WTC11 (cell line): ENCODE measurements at regions not wholly inside any gene's neighbourhood (a gene's known extent, or its start where the extent isn't known, plus 50 kb on each side); places are given as distances from the start of the nearest gene placed in this dataset.

ENCODE experiments used
- ESRRA ChIP-seq: sonication (generic); formaldehyde crosslinking; IDR thresholded peaks from 2 replicates; pipeline ENCODE4 v1.8.1; 2022; ENCODE audit warnings: mild to moderate bottlenecking, missing genetic modification reagents, borderline replicate concordance
- FOXJ3 ChIP-seq: sonication (generic); formaldehyde crosslinking; IDR thresholded peaks from 2 replicates; pipeline ENCODE4 v1.9.0; 2021; ENCODE audit warnings: missing genetic modification reagents, mild to moderate bottlenecking, borderline replicate concordance
- KAT7 ChIP-seq: sonication (generic); formaldehyde crosslinking; IDR thresholded peaks from 2 replicates; pipeline ENCODE4 v1.8.1; 2023; ENCODE audit warnings: missing genetic modification reagents, mild to moderate bottlenecking, borderline replicate concordance
- MYBL2 ChIP-seq: sonication (generic); formaldehyde crosslinking; IDR thresholded peaks from 2 replicates; pipeline ENCODE4 v1.8.1; 2023; ENCODE audit warnings: mild to moderate bottlenecking, moderate library complexity, missing genetic modification reagents
- NR2C2 ChIP-seq: sonication (generic); formaldehyde crosslinking; IDR thresholded peaks from 2 replicates; pipeline ENCODE4 v1.8.0; 2022; ENCODE audit warnings: mild to moderate bottlenecking, missing genetic modification reagents
- ZNF121 ChIP-seq: sonication (generic); formaldehyde crosslinking; IDR thresholded peaks from 2 replicates; pipeline ENCODE4 v1.8.0; 2023; ENCODE audit warnings: missing genetic modification reagents
- ZNF423 ChIP-seq: fragments of 250-450 bp; sonication (Bioruptor Pico); IDR thresholded peaks from 2 replicates; pipeline ENCODE4 v2.1.2; 2022; ENCODE audit warnings: mild to moderate bottlenecking, moderate library complexity
- TF ChIP-seq, protein P1 (sequence below): fragments of 200-600 bp; IDR thresholded peaks from 2 replicates; pipeline ENCODE4 v1.8.0; 2022; ENCODE audit warnings: antibody characterized with exemption
- TF ChIP-seq, protein P2 (sequence below): sonication (generic); formaldehyde crosslinking; IDR thresholded peaks from 2 replicates; pipeline ENCODE4 v1.8.1; 2022; ENCODE audit warnings: low read depth, missing genetic modification reagents, borderline replicate concordance
- TF ChIP-seq, protein P3 (sequence below): sonication (generic); formaldehyde crosslinking; IDR thresholded peaks from 2 replicates; pipeline ENCODE4 v1.8.0; 2022; ENCODE audit warnings: mild to moderate bottlenecking, missing genetic modification reagents
- TF ChIP-seq, protein P4 (sequence below): sonication (generic); formaldehyde crosslinking; IDR thresholded peaks from 2 replicates; pipeline ENCODE4 v1.8.0; 2023; ENCODE audit warnings: mild to moderate bottlenecking, missing genetic modification reagents
- TF ChIP-seq, protein P5 (sequence below): sonication (generic); formaldehyde crosslinking; IDR thresholded peaks from 2 replicates; pipeline ENCODE4 v1.8.1; 2023; ENCODE audit warnings: mild to moderate bottlenecking, moderate library complexity, missing genetic modification reagents

DNA sequence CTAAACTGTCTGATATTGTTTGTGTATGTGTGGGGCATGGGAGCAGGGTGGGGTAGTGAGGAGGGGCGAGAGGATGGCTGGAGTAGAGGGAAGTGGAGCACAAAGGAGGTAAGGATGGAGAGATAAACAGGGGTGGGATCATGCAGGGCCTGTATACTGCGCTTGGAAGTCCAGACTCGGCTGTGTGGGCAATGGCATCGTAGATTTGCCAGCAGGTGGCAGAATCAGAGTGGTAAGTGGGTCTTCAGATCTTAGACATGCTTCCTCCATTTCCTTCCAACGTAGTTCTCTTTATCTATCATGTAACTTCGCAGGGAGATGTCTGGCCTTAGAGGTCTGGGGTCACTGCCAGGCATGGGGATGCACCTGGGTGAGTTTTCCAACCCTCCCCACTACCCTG lies 155.5 kb downstream of the PDGFRA start:
- TF ChIP-seq, protein P1, sequence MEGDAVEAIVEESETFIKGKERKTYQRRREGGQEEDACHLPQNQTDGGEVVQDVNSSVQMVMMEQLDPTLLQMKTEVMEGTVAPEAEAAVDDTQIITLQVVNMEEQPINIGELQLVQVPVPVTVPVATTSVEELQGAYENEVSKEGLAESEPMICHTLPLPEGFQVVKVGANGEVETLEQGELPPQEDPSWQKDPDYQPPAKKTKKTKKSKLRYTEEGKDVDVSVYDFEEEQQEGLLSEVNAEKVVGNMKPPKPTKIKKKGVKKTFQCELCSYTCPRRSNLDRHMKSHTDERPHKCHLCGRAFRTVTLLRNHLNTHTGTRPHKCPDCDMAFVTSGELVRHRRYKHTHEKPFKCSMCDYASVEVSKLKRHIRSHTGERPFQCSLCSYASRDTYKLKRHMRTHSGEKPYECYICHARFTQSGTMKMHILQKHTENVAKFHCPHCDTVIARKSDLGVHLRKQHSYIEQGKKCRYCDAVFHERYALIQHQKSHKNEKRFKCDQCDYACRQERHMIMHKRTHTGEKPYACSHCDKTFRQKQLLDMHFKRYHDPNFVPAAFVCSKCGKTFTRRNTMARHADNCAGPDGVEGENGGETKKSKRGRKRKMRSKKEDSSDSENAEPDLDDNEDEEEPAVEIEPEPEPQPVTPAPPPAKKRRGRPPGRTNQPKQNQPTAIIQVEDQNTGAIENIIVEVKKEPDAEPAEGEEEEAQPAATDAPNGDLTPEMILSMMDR: no peak
- TF ChIP-seq KAT7 (CRISPR knock-in tag) (no peak), ESRRA (CRISPR knock-in tag) (no peak), ZNF423 (CRISPR knock-in tag) (no peak), ZNF121 (CRISPR knock-in tag) (no peak), FOXJ3 (no peak), NR2C2 (no peak), MYBL2 (CRISPR knock-in tag) (no peak)
- TF ChIP-seq, protein P2, sequence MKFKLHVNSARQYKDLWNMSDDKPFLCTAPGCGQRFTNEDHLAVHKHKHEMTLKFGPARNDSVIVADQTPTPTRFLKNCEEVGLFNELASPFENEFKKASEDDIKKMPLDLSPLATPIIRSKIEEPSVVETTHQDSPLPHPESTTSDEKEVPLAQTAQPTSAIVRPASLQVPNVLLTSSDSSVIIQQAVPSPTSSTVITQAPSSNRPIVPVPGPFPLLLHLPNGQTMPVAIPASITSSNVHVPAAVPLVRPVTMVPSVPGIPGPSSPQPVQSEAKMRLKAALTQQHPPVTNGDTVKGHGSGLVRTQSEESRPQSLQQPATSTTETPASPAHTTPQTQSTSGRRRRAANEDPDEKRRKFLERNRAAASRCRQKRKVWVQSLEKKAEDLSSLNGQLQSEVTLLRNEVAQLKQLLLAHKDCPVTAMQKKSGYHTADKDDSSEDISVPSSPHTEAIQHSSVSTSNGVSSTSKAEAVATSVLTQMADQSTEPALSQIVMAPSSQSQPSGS (CRISPR knock-in tag): no peak
- TF ChIP-seq, protein P3, sequence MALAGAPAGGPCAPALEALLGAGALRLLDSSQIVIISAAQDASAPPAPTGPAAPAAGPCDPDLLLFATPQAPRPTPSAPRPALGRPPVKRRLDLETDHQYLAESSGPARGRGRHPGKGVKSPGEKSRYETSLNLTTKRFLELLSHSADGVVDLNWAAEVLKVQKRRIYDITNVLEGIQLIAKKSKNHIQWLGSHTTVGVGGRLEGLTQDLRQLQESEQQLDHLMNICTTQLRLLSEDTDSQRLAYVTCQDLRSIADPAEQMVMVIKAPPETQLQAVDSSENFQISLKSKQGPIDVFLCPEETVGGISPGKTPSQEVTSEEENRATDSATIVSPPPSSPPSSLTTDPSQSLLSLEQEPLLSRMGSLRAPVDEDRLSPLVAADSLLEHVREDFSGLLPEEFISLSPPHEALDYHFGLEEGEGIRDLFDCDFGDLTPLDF (CRISPR knock-in tag): no peak
- TF ChIP-seq, protein P4, sequence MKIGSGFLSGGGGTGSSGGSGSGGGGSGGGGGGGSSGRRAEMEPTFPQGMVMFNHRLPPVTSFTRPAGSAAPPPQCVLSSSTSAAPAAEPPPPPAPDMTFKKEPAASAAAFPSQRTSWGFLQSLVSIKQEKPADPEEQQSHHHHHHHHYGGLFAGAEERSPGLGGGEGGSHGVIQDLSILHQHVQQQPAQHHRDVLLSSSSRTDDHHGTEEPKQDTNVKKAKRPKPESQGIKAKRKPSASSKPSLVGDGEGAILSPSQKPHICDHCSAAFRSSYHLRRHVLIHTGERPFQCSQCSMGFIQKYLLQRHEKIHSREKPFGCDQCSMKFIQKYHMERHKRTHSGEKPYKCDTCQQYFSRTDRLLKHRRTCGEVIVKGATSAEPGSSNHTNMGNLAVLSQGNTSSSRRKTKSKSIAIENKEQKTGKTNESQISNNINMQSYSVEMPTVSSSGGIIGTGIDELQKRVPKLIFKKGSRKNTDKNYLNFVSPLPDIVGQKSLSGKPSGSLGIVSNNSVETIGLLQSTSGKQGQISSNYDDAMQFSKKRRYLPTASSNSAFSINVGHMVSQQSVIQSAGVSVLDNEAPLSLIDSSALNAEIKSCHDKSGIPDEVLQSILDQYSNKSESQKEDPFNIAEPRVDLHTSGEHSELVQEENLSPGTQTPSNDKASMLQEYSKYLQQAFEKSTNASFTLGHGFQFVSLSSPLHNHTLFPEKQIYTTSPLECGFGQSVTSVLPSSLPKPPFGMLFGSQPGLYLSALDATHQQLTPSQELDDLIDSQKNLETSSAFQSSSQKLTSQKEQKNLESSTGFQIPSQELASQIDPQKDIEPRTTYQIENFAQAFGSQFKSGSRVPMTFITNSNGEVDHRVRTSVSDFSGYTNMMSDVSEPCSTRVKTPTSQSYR: no peak
- TF ChIP-seq, protein P5, sequence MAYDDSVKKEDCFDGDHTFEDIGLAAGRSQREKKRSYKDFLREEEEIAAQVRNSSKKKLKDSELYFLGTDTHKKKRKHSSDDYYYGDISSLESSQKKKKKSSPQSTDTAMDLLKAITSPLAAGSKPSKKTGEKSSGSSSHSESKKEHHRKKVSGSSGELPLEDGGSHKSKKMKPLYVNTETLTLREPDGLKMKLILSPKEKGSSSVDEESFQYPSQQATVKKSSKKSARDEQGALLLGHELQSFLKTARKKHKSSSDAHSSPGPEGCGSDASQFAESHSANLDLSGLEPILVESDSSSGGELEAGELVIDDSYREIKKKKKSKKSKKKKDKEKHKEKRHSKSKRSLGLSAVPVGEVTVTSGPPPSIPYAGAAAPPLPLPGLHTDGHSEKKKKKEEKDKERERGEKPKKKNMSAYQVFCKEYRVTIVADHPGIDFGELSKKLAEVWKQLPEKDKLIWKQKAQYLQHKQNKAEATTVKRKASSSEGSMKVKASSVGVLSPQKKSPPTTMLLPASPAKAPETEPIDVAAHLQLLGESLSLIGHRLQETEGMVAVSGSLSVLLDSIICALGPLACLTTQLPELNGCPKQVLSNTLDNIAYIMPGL (CRISPR knock-in tag): no peak
